ENCODE measurements at regions not wholly inside any gene's neighbourhood (a gene's known extent, or its start where the extent isn't known, plus 50 kb on each side); places are given as distances from the start of the nearest gene placed in this dataset.

GRCh38 chr11:27247660-27248059 is 115.4 kb downstream of the CCDC34 start:
- TF ChIP-seq TAF1 (IDR thresholded peaks at IDR 0.05; ENCODE audit: borderline replicate concordance, insufficient read depth, low read length) (no peak), REST (IDR thresholded peaks at IDR 0.05; ENCODE audit: insufficient read depth in 1 of 2, low read depth in 2 of 2, low read length in 2 of 2) (no peak), POLR2AphosphoS5 (IDR thresholded peaks at IDR 0.05; ENCODE audit: low read depth, low read length) (no peak), FOXP2 (optimal IDR thresholded peaks at IDR 0.05; ENCODE audit: borderline replicate concordance, extremely low read depth, extremely low read length, insufficient read depth) (no peak), SIN3A (IDR thresholded peaks at IDR 0.05; ENCODE audit: borderline replicate concordance, insufficient read depth, low read length) (no peak)

DNA sequence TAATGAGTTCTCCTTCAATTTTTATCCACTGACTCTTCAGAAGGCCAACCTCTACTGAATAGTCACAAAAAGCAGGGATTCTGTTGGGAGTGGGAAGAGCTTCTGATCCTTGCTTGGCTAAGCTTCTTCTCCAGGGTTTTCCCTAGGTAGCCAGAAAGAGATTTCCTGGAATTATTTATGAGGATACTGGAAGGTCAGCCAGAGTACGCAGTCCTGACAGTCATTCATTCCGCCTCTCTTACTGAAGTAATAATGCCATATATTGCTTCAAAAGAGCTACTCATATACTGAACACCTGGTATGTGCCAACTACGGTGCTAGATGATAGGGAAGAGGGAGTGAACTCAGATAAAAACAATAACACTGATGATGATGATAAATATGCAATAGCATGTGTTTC is 116.1 kb downstream of the CCDC34 start:
- TF ChIP-seq FOXP2 (optimal IDR thresholded peaks at IDR 0.05; ENCODE audit: borderline replicate concordance, extremely low read depth, extremely low read length, insufficient read depth) (no peak), TAF1 (IDR thresholded peaks at IDR 0.05; ENCODE audit: borderline replicate concordance, insufficient read depth, low read length) (no peak), REST (IDR thresholded peaks at IDR 0.05; ENCODE audit: insufficient read depth in 1 of 2, low read depth in 2 of 2, low read length in 2 of 2) (no peak), POLR2AphosphoS5 (IDR thresholded peaks at IDR 0.05; ENCODE audit: low read depth, low read length) (no peak)

DNA sequence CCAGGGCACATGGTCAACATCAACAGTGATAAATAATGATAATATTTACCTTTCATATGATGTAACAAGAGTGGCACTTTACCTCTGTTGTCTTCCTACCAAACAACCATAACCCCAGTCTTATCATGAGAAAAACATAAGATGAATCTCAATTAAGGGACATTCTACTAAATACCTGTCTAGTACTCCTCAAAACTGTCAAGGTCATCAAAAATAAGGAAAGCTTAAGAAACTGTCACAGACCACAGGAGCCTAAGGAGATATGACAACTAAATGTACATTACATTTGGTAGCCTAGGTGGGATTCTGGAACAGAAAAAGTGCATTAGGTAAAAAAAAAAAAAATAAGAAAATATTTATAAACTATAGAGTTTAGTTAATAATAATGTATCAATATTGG is 118.1 kb downstream of the CCDC34 start:
- TF ChIP-seq SIN3A (IDR thresholded peaks at IDR 0.05; ENCODE audit: borderline replicate concordance, insufficient read depth, low read length) (no peak), REST (IDR thresholded peaks at IDR 0.05; ENCODE audit: insufficient read depth in 1 of 2, low read depth in 2 of 2, low read length in 2 of 2) (no peak), TAF1 (IDR thresholded peaks at IDR 0.05; ENCODE audit: borderline replicate concordance, insufficient read depth, low read length) (no peak), POLR2AphosphoS5 (IDR thresholded peaks at IDR 0.05; ENCODE audit: low read depth, low read length) (no peak), FOXP2 (optimal IDR thresholded peaks at IDR 0.05; ENCODE audit: borderline replicate concordance, extremely low read depth, extremely low read length, insufficient read depth) (no peak)

DNA sequence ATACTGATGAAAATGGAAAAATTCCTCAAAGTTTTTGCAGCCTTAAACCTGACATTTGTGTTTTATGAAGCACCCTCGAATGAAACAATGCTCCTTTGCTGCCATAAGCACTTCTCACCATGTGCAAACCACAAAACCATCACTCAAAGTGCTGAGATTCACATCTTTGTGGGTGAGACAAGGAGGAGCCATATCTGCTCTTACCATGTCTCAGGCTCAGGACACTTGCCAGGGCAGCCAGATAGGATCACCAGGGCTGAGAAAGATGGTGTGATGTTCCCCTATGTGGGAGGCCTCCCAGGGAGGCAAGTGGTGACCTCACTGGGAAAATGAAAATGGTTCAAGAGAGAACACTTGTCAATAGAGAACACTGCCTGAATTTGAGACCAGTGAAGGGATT is 120.4 kb downstream of the CCDC34 start:
- TF ChIP-seq SIN3A (IDR thresholded peaks at IDR 0.05; ENCODE audit: borderline replicate concordance, insufficient read depth, low read length) (no peak), FOXP2 (optimal IDR thresholded peaks at IDR 0.05; ENCODE audit: borderline replicate concordance, extremely low read depth, extremely low read length, insufficient read depth) (no peak), POLR2AphosphoS5 (IDR thresholded peaks at IDR 0.05; ENCODE audit: low read depth, low read length) (no peak), TAF1 (IDR thresholded peaks at IDR 0.05; ENCODE audit: borderline replicate concordance, insufficient read depth, low read length) (no peak), REST (IDR thresholded peaks at IDR 0.05; ENCODE audit: insufficient read depth in 1 of 2, low read depth in 2 of 2, low read length in 2 of 2) (no peak)
